K562 (cell line): ENCODE measurements at regions not wholly inside any gene's neighbourhood (a gene's known extent, or its start where the extent isn't known, plus 50 kb on each side); places are given as distances from the start of the nearest gene placed in this dataset.

Experiments used
- FOXJ3 ChIP-seq: sonication (generic); formaldehyde crosslinking; IDR thresholded peaks from 2 replicates; pipeline ENCODE4 v1.4.0; 2020; ENCODE audit warnings: mild to moderate bottlenecking, missing genetic modification reagents
- GABPB2 ChIP-seq: fragments of 250-450 bp; sonication (Bioruptor Pico); conservative IDR thresholded peaks from 2 replicates; pipeline ENCODE4 v1.5.1; 2021; ENCODE audit warnings: mild to moderate bottlenecking
- ZNF407 ChIP-seq: fragments of 450-650 bp; IDR thresholded peaks from 2 replicates; pipeline ENCODE4 v1.6.1; 2016; ENCODE audit warnings: low read depth

GRCh38 chr3:67897351-67898336 lies 243.2 kb upstream of the SUCLG2 start (continued):
- no peak for TF ChIP-seq GABPB2
- TF ChIP-seq FOXJ3, result no peak
- no peak for TF ChIP-seq ZNF407
